Mucosa of descending colon (tissue), 3 donors: ENCODE measurements at regions not wholly inside any gene's neighbourhood (a gene's known extent, or its start where the extent isn't known, plus 50 kb on each side); places are given as distances from the start of the nearest gene placed in this dataset.

Experiments
- ATAC-seq: fragments of 200-7000 bp; cut with Tn5 transposase; one replicate; pipeline ENCODE4 v1.9.1; 2020; ENCODE audit warnings: mild to moderate bottlenecking, moderate library complexity
- DNase-seq, 3 donors: peaks; one replicate each; pipeline ENCODE4 v3.0.0-alpha.2; 2020
- H3K36me3 ChIP-seq: fragments of 200-600 bp; one replicate; pipeline ENCODE4 v1.8.0; 2021; ENCODE audit warnings: low read depth, mild to moderate bottlenecking
- H3K4me1 ChIP-seq: fragments of 200-600 bp; one replicate; pipeline ENCODE4 v1.8.0; 2021; ENCODE audit warnings: low read depth, mild to moderate bottlenecking
- H3K4me3 ChIP-seq: fragments of 200-600 bp; one replicate; pipeline ENCODE4 v1.8.0; 2021; ENCODE audit warnings: mild to moderate bottlenecking
- H3K9me3 ChIP-seq: fragments of 200-600 bp; one replicate; pipeline ENCODE4 v1.8.0; 2021; ENCODE audit warnings: mild to moderate bottlenecking
- CTCF ChIP-seq: fragments of 200-600 bp; IDR thresholded peaks from one replicate; pipeline ENCODE4 v1.8.0; 2022; ENCODE audit warnings: antibody characterized with exemption, mild to moderate bottlenecking
- intact Hi-C, 2 donors: fragments of 100-400 bp; cut with DNase I in 1 of 2; cut with micrococcal nuclease in 1 of 2; formaldehyde crosslinking; loops; one replicate each; pipeline versions ENCODE4 v1.11.0 to v1.11.1; 2022; cut with DNase I, micrococcal nuclease
- donor health status: DM: no; HTN: no; CAD: no; lungs with moderate emphysema.
- donor health status: DM: no; HTN: no; CAD: no.
- donor health status: DM: no; HTN: yes; CAD: no.

DNA sequence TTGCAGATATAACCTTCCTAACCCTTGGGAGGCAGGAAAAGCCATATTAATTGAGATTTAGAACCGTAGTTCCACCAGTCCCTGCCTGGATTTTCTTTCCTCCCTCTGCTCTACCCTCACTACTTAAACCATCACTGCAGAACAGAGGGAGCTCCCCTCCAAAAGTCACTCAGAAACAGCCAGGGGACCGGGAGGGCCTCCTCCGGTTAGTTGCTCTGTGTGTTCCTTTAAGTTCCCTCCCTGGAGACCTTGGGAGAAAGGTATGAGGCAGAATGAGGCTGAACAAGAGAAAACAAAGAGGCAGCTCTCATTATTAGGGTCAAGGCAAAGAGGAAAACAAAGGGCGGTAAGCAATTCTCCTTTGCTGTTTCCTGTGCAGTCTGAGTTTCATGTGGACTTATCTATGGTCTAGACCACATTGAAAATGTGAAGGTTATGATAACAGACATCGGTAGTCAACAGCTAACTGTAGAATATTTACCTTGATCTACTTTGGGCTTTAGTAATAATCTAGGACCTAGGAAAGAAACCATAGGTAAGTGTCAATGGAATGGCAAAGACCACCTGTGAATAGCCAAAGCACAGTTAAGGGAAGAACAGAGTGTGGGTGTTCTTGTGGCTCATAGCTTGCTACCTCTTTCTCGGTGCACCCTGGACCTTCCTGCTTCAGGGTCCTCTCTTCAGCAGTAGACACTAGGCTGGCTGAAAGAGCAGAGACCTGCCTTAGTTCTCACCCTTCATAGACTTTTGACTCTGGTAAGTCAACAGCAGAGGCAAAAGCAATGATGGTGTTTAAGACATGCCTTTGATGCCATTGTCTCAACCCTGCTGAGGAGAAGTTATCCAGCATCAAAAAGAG lies 250.9 kb upstream of the CITED2 start:
- no peak for ATAC-seq
- TF ChIP-seq CTCF: no peak

DNA sequence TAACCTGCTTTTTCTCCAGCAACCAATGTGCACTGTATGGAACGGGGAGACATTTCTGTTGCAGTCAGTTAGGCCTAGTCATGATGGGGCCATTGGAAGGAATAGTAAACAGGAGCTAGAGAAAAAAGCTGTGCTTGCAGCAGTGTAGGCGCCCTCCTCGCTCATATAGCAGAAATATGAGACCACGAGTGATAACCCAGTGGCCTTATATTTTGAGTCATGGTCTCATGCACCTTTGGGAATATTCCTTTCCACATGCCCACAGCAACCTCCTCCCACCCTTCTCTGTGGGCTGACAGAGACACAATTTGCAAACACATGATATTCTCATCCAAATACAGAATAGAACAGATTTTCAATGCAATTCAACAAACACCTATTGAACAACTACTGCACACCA lies 248.9 kb upstream of the CITED2 start:
- no peaks in the 10 kb centered on the region for H3K9me3 ChIP-seq
- DNase-seq: no peak
- H3K4me1 ChIP-seq: no peaks in the 10 kb centered on the region
- no peak for TF ChIP-seq CTCF
- intact Hi-C loops: no loop called here
- no peaks in the 10 kb centered on the region for H3K36me3 ChIP-seq
- no peak overlapping the region for H3K4me3 ChIP-seq
- ATAC-seq: no peak

More for the DNA sequence above, 250.9 kb upstream of the CITED2 start:
- no peaks in the 10 kb centered on the region for H3K9me3 ChIP-seq
- no peaks in the 10 kb centered on the region for H3K4me1 ChIP-seq
- H3K36me3 ChIP-seq: no peaks in the 10 kb centered on the region
- intact Hi-C loops: no loop called here
- no peak for DNase-seq
- H3K4me3 ChIP-seq: no peak overlapping the region

DNA sequence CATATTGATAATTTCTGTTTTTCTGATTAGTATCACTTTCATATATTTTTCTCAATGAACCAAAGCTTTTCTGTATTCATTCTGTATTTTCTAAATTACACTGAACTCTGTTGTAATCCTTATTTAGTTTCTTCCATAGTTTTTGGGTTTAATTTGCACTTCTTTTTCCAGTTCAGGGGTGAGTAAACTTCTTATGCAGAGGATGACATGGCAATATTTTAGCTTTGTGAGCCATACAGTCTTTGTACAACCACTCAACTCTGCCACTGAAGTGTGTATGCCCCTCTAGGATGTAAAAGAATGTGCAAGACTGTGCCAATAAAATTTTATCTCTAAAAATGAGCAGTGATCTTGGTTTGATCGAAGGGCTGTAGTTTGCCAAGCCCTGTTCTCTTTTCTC lies 239.0 kb upstream of the CITED2 start:
- H3K4me3 ChIP-seq: no peak overlapping the region
- H3K4me1 ChIP-seq: no peaks in the 10 kb centered on the region
- DNase-seq (no peak), ATAC-seq (no peak)
- TF ChIP-seq CTCF: no peak
- no peaks in the 10 kb centered on the region for H3K9me3 ChIP-seq
- no peaks in the 10 kb centered on the region for H3K36me3 ChIP-seq
- intact Hi-C loops: no loop called here

GRCh38 chr6:139612135-139612465 lies 237.7 kb upstream of the CITED2 start:
- Histone ChIP-seq H3K4me1 (no peaks in the 10 kb centered on the region), H3K4me3 (no peak overlapping the region), H3K9me3 (no peaks in the 10 kb centered on the region), H3K36me3 (no peaks in the 10 kb centered on the region)
- DNase-seq (no peak), ATAC-seq (no peak)
- intact Hi-C loops: no loop called here
- no peak for TF ChIP-seq CTCF

DNA sequence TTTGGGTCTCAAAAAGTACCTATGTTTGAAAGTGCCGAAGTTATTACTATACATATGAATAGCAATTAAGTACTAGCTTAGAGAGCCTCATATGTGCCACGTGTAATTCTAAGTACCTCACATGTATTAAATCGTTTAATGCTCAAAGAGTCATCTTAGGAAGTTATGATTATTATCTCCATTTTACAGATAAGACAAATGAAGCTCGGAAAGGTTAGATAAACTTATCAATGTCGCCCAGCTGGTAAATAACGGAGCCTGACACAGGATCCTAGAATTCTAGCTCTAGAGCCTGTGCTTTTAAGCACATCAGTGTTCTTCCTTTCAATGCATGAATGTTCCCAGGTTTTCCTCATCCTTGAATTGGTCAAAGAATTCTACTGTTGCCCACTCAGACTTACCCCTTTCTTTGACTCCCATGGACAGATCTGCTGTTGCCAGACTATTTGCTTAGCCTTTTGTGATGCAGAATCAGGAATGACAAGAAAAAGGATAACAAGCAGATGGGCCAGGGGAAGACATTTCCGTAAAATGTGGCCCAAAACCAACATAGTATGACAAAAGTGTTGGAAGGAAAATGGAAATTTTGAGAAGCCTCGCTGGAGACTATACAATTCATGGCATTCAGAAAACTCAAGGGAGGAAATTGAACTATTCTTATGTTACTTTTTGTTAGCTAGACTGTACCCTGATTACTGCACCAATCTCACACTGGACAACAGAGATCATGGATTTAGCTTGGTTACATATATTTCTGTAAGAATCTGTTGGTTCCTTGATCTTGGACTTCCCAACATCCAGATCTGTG lies 237.1 kb upstream of the CITED2 start:
- DNase-seq (no peak), ATAC-seq (no peak)
- no peaks in the 10 kb centered on the region for H3K36me3 ChIP-seq
- intact Hi-C loops: no loop called here
- no peak overlapping the region for H3K4me3 ChIP-seq
- no peaks in the 10 kb centered on the region for H3K9me3 ChIP-seq
- no peaks in the 10 kb centered on the region for H3K4me1 ChIP-seq
- TF ChIP-seq CTCF: no peak
